ENCODE measurements at regions not wholly inside any gene's neighbourhood (a gene's known extent, or its start where the extent isn't known, plus 50 kb on each side); places are given as distances from the start of the nearest gene placed in this dataset.

- Histone ChIP-seq H3K23ac (ENCODE audit: insufficient read length) (no peak overlapping the region), H3K4ac (replicated peaks; ENCODE audit: insufficient read length, low read depth, low read length) (no peak overlapping the region), H4K20me1 (replicated peaks in 1 of 2; ENCODE audit: control insufficient read depth in 1 of 2, insufficient read depth in 2 of 2, low read length in 2 of 2) (no peaks in the 10 kb centered on the region), H4K8ac (ENCODE audit: extremely low read depth, insufficient read depth, low read length) (no peak overlapping the region), H3K79me2 (ENCODE audit: control insufficient read depth in 1 of 2, insufficient read depth in 2 of 2, low read length in 2 of 2) (no peaks in the 10 kb centered on the region), H3K4me2 (ENCODE audit: insufficient read depth in 1 of 2, low read depth in 2 of 2, low read length in 2 of 2) (no peak overlapping the region), H2BK12ac (ENCODE audit: low read depth, low read length) (no peak overlapping the region), H3K4me1 (replicated peaks in 1 of 4; ENCODE audit: control insufficient read depth in 3 of 4, insufficient read depth in 4 of 4, low read length in 3 of 4) (peaks cover 0 to 3% (median 0%) of the 10 kb centered on the region in 4 experiments; a peak in 1 of 7 replicates), H4K5ac (ENCODE audit: insufficient read length, low read depth, low read length) (no peak overlapping the region), H3K14ac (ENCODE audit: insufficient read length) (no peak overlapping the region), H3K18ac (ENCODE audit: extremely low read depth, low read length) (no peak overlapping the region), H2AFZ (ENCODE audit: low read length) (no peak overlapping the region), H4K91ac (replicated peaks; ENCODE audit: insufficient read length, low read length) (no peak overlapping the region), H2AK5ac (ENCODE audit: low read depth, low read length) (no peak overlapping the region), H3K36me3 (ENCODE audit: control insufficient read depth in 2 of 4, insufficient read depth in 4 of 4, low read length in 3 of 4) (no peaks in the 10 kb centered on the region), H2BK120ac (replicated peaks; ENCODE audit: low read depth, low read length) (no peak overlapping the region), H3K9ac (replicated peaks in 1 of 4; ENCODE audit: extremely low read depth in 1 of 4, low read depth in 3 of 4, low read length in 3 of 4) (no peak overlapping the region), H3K9me3 (ENCODE audit: insufficient read depth in 2 of 2, low read depth in 1 of 2, low read length in 1 of 2) (no peaks in the 10 kb centered on the region), H2BK5ac (ENCODE audit: low read depth, low read length) (no peak overlapping the region), H3K4me3 (ENCODE audit: extremely low read depth in 1 of 4, insufficient read depth in 2 of 4, low read depth in 3 of 4, low read length in 4 of 4) (no peak overlapping the region), H3K27ac (ENCODE audit: low read depth, low read length) (no peak overlapping the region), H3K56ac (replicated peaks; ENCODE audit: insufficient read length, low read depth, low read length) (no peak overlapping the region), H2BK20ac (ENCODE audit: low read length) (no peak overlapping the region), H3K79me1 (ENCODE audit: low read depth, low read length) (no peaks in the 10 kb centered on the region), H3K23me2 (ENCODE audit: low read depth, low read length) (no peaks in the 10 kb centered on the region), H3K27me3 (replicated peaks in 1 of 4; ENCODE audit: control insufficient read depth in 3 of 4, extremely low read depth in 1 of 4, insufficient read depth in 3 of 4, low read length in 3 of 4) (no peaks in the 10 kb centered on the region; a peak in 2 of 7 replicates), H2BK15ac (ENCODE audit: low read length) (no peak overlapping the region)
- TF ChIP-seq ATF2 (IDR thresholded peaks at IDR 0.05; ENCODE audit: low read length) (no peak), GTF2F1 (IDR thresholded peaks at IDR 0.05; ENCODE audit: borderline replicate concordance, low read depth, low read length) (no peak), POLR2AphosphoS5 (IDR thresholded peaks at IDR 0.05; ENCODE audit: low read depth, low read length) (no peak), NRF1 (IDR thresholded peaks at IDR 0.05; ENCODE audit: low read depth, low read length) (no peak), SP2 (IDR thresholded peaks at IDR 0.05; ENCODE audit: low read length) (no peak), CEBPB (IDR thresholded peaks at IDR 0.05; ENCODE audit: low read depth, low read length) (no peak), EGR1 (IDR thresholded peaks at IDR 0.05; ENCODE audit: borderline replicate concordance, low read depth, low read length) (no peak), SIN3A (conservative IDR thresholded peaks at IDR 0.05 in 1 of 2, IDR thresholded peaks at IDR 0.05 in 1 of 2; ENCODE audit: low read depth in 1 of 2, low read length in 2 of 2) (no peak), GABPA (IDR thresholded peaks at IDR 0.05; ENCODE audit: borderline replicate concordance, insufficient read depth, low read length) (no peak), MAFK (IDR thresholded peaks at IDR 0.05; ENCODE audit: low read depth, low read length) (no peak), ATF3 (IDR thresholded peaks at IDR 0.05; ENCODE audit: insufficient read depth, low read depth, low read length) (no peak), EZH2 (IDR thresholded peaks at IDR 0.05; ENCODE audit: low read depth, low read length, severe bottlenecking) (no peak), BRCA1 (IDR thresholded peaks at IDR 0.05; ENCODE audit: low read depth, low read length) (no peak)
- POLR2A ChIA-PET (ENCODE audit: partially characterized antibody) = no interaction called here
- DNase-seq (ENCODE audit: low read depth in 1 of 2, low spot score in 2 of 2) (no peak), FAIRE-seq (no peak)
- CTCF ChIA-PET (ENCODE audit: partially characterized antibody) = interaction anchor here (1.5 kb wide), 1 partner anchor 15 kb away, joined by 3 read pairs; no protein-coding TSS in a partner anchor
- WGBS, 2 experiments (ENCODE audit: extremely low coverage in 1 of 2, insufficient coverage in 1 of 2, insufficient read length in 1 of 2, insufficient replicate concordance in 2 of 2, low coverage in 1 of 2, low lambda C conversion rate in 2 of 2, missing lambda C conversion rate in 1 of 2) = 94% methylated on average over 3 of the region's 3 CpGs; no CpG with 5 or more reads in 1 of the 2 experiments
Observed at GRCh38 chr4:10973686-10974085, 289.1 kb upstream of the CLNK start.

Measured in H1 (cell line).